HEK293 (cell line): ENCODE measurements at regions not wholly inside any gene's neighbourhood (a gene's known extent, or its start where the extent isn't known, plus 50 kb on each side); places are given as distances from the start of the nearest gene placed in this dataset.
A peak's percentile ranks its signal among the peaks of the same experiment; 100 is the strongest.

Experiments used
- ELK4 ChIP-seq: IDR thresholded peaks from 2 replicates; pipeline ENCODE4 v1.6.1; 2011; ENCODE audit warnings: mild to moderate bottlenecking, low read depth, low read length, borderline replicate concordance
- HOXA7 ChIP-seq: sonication (generic); formaldehyde crosslinking; IDR thresholded peaks from 2 replicates; pipeline ENCODE4 v1.8.1; 2022; ENCODE audit warnings: missing genetic modification reagents, borderline replicate concordance
- KLF8 ChIP-seq: fragments of 450-650 bp; formaldehyde crosslinking; IDR thresholded peaks from 2 replicates; pipeline ENCODE4 v1.5.1; 2016; ENCODE audit warnings: missing biosample characterization, missing genetic modification characterization
- MEIS1 ChIP-seq: sonication (generic); formaldehyde crosslinking; IDR thresholded peaks from 2 replicates; pipeline ENCODE4 v1.8.1; 2022; ENCODE audit warnings: missing genetic modification reagents, mild to moderate bottlenecking, borderline replicate concordance
- PRDM10 ChIP-seq: fragments of 450-650 bp; formaldehyde crosslinking; IDR thresholded peaks from 2 replicates; pipeline ENCODE4 v1.5.1; 2016; ENCODE audit warnings: missing biosample characterization, missing genetic modification characterization
- SCRT1 ChIP-seq: fragments of 450-650 bp; formaldehyde crosslinking; IDR thresholded peaks from 2 replicates; pipeline ENCODE4 v1.5.1; 2016; ENCODE audit warnings: missing biosample characterization, missing genetic modification characterization, borderline replicate concordance
- ZBTB17 ChIP-seq: fragments of 450-650 bp; formaldehyde crosslinking; IDR thresholded peaks from 2 replicates; pipeline ENCODE4 v1.5.1; 2016; ENCODE audit warnings: missing biosample characterization, missing genetic modification characterization
- ZBTB26 ChIP-seq: fragments of 450-650 bp; formaldehyde crosslinking; optimal IDR thresholded peaks from 2 replicates; pipeline ENCODE3; 2016; ENCODE audit warnings: missing biosample characterization, mild to moderate bottlenecking, missing genetic modification characterization
- ZBTB44 ChIP-seq: fragments of 450-650 bp; IDR thresholded peaks from 2 replicates; pipeline ENCODE4 v1.5.1; 2018; ENCODE audit warnings: missing biosample characterization, mild to moderate bottlenecking, missing genetic modification characterization
- ZBTB48 ChIP-seq: fragments of 450-650 bp; formaldehyde crosslinking; IDR thresholded peaks from 2 replicates; pipeline ENCODE4 v1.5.1; 2016; ENCODE audit warnings: missing biosample characterization, missing genetic modification characterization
- ZFP37 ChIP-seq: fragments of 450-650 bp; formaldehyde crosslinking; IDR thresholded peaks from 2 replicates; pipeline ENCODE4 v1.5.1; 2016; ENCODE audit warnings: missing biosample characterization, missing genetic modification characterization
- ZNF10 ChIP-seq: fragments of 450-650 bp; formaldehyde crosslinking; IDR thresholded peaks from 2 replicates; pipeline ENCODE4 v1.5.1; 2017; ENCODE audit warnings: missing biosample characterization, missing genetic modification characterization
- ZNF157 ChIP-seq: fragments of 450-650 bp; formaldehyde crosslinking; IDR thresholded peaks from 2 replicates; pipeline ENCODE4 v1.5.1; 2016; ENCODE audit warnings: missing biosample characterization, missing genetic modification characterization
- ZNF169 ChIP-seq: fragments of 450-650 bp; formaldehyde crosslinking; IDR thresholded peaks from 2 replicates; pipeline ENCODE4 v1.5.1; 2016; ENCODE audit warnings: missing biosample characterization, missing genetic modification characterization
- ZNF19 ChIP-seq: fragments of 450-650 bp; formaldehyde crosslinking; IDR thresholded peaks from 2 replicates; pipeline ENCODE4; 2016; ENCODE audit warnings: missing biosample characterization, missing genetic modification characterization, low read depth
- ZNF211 ChIP-seq: fragments of 450-650 bp; formaldehyde crosslinking; IDR thresholded peaks from 2 replicates; pipeline ENCODE4 v1.5.1; 2016; ENCODE audit warnings: low read depth, missing biosample characterization, missing genetic modification characterization
- ZNF266 ChIP-seq: fragments of 450-650 bp; formaldehyde crosslinking; IDR thresholded peaks from 2 replicates; pipeline ENCODE4 v1.5.1; 2016; ENCODE audit warnings: missing biosample characterization, missing genetic modification characterization, low read depth
- ZNF274 ChIP-seq, 2 experiments: fragments of 200-500 bp in 1 of 2; fragments of 450-650 bp in 1 of 2; sonication (Bioruptor generic) in 1 of 2; formaldehyde crosslinking in 1 of 2; IDR thresholded peaks; 2 replicates each; pipeline versions ENCODE4 v1.5.1 to v1.6.1; 2014 to 2016; ENCODE audit warnings: borderline replicate concordance in 1 of 2, inconsistent platforms in 1 of 2, low read length in 1 of 2, missing biosample characterization in 1 of 2, missing genetic modification characterization in 1 of 2
- ZNF311 ChIP-seq: fragments of 450-650 bp; formaldehyde crosslinking; IDR thresholded peaks from 2 replicates; pipeline ENCODE4 v1.5.1; 2017; ENCODE audit warnings: missing biosample characterization, missing genetic modification characterization, borderline replicate concordance
- ZNF335 ChIP-seq: fragments of 450-650 bp; formaldehyde crosslinking; conservative IDR thresholded peaks from 2 replicates; pipeline ENCODE4 v1.5.1; 2016; ENCODE audit warnings: missing biosample characterization, missing genetic modification characterization
- ZNF529 ChIP-seq: fragments of 450-650 bp; formaldehyde crosslinking; IDR thresholded peaks from 2 replicates; pipeline ENCODE4 v1.5.1; 2017; ENCODE audit warnings: missing genetic modification characterization, missing biosample characterization; ENCODE audit not compliant: insufficient replicate concordance
- ZNF544 ChIP-seq: fragments of 450-650 bp; formaldehyde crosslinking; IDR thresholded peaks from 2 replicates; pipeline ENCODE4 v1.5.0; 2017; ENCODE audit warnings: missing biosample characterization, missing genetic modification characterization
- ZNF555 ChIP-seq: fragments of 450-650 bp; formaldehyde crosslinking; conservative IDR thresholded peaks from 2 replicates; pipeline ENCODE4 v1.5.1; 2017; ENCODE audit warnings: missing biosample characterization, mild to moderate bottlenecking, missing genetic modification characterization, inconsistent platforms
- ZNF571 ChIP-seq: fragments of 450-650 bp; formaldehyde crosslinking; IDR thresholded peaks from 2 replicates; pipeline ENCODE4 v1.5.0; 2017; ENCODE audit warnings: missing biosample characterization, missing genetic modification characterization
- ZNF621 ChIP-seq: fragments of 450-650 bp; formaldehyde crosslinking; IDR thresholded peaks from 2 replicates; pipeline ENCODE4 v1.5.1; 2017; ENCODE audit warnings: missing biosample characterization, missing genetic modification characterization
- ZNF645 ChIP-seq: fragments of 450-650 bp; formaldehyde crosslinking; IDR thresholded peaks from 2 replicates; pipeline ENCODE4; 2016; ENCODE audit warnings: missing biosample characterization, missing genetic modification characterization
- ZNF768 ChIP-seq: fragments of 450-650 bp; formaldehyde crosslinking; IDR thresholded peaks from 2 replicates; pipeline ENCODE4 v1.5.1; 2018; ENCODE audit warnings: missing biosample characterization, mild to moderate bottlenecking, missing genetic modification characterization
- ZNF776 ChIP-seq: fragments of 450-650 bp; formaldehyde crosslinking; IDR thresholded peaks from 2 replicates; pipeline ENCODE4 v1.5.0; 2017; ENCODE audit warnings: missing biosample characterization, missing genetic modification characterization, borderline replicate concordance
- ZNF777 ChIP-seq: fragments of 450-650 bp; formaldehyde crosslinking; IDR thresholded peaks from 2 replicates; pipeline ENCODE4 v1.5.1; 2017; ENCODE audit warnings: missing biosample characterization, missing genetic modification characterization, borderline replicate concordance
- ZNF791 ChIP-seq: fragments of 450-650 bp; formaldehyde crosslinking; IDR thresholded peaks from 2 replicates; pipeline ENCODE4 v1.5.1; 2016; ENCODE audit warnings: missing biosample characterization, missing genetic modification characterization

GRCh38 chr19:34057155-34057554 is 115.1 kb upstream of the LSM14A start (continued):
- TF ChIP-seq ZNF266 (tag by site-specific recombination) (peak; percentile 18; the same call in 1 of the 2 replicates), ZBTB26 (tag by site-specific recombination) (no peak), ELK4 (no peak), ZNF645 (tag by site-specific recombination) (peak; percentile 64), ZNF169 (tag by site-specific recombination) (peak; percentile 56; the same call in 1 of the 2 replicates), SCRT1 (tag by site-specific recombination) (no peak), ZNF10 (tag by site-specific recombination) (no peak), ZNF157 (tag by site-specific recombination) (0 out of 2 replicates have a peak, but pooled peaks have one; percentile 18), PRDM10 (tag by site-specific recombination) (no peak), ZBTB48 (0 out of 2 replicates have a peak, but pooled peaks have one; percentile 48), ZBTB44 (tag by site-specific recombination) (no peak), ZNF529 (no peak), ZNF274 (IDR thresholded peaks at IDR 0.05; ENCODE audit: low read length) (no peak), ZNF274 (tag by site-specific recombination; IDR thresholded peaks at IDR 0.05; ENCODE audit: borderline replicate concordance) (peak; percentile 54; the same call in 1 of the 2 replicates), ZNF211 (tag by site-specific recombination) (peak; percentile 67; the same call in 1 of the 2 replicates), HOXA7 (CRISPR knock-in tag) (no peak), ZNF768 (tag by site-specific recombination) (no peak), ZFP37 (no peak), ZNF776 (tag by site-specific recombination) (peak; percentile 91), ZNF555 (tag by site-specific recombination) (no peak), ZNF335 (no peak), MEIS1 (CRISPR knock-in tag) (no peak), ZNF621 (tag by site-specific recombination) (peak; percentile 58; the same call in 1 of the 2 replicates), ZNF311 (tag by site-specific recombination) (peak; percentile 95; the same call in 1 of the 2 replicates), ZNF544 (tag by site-specific recombination) (no peak), ZBTB17 (peak; percentile 100), KLF8 (tag by site-specific recombination) (no peak), ZNF777 (peak; percentile 71; the same call in 1 of the 2 replicates), ZNF571 (tag by site-specific recombination) (peak; percentile 94), ZNF791 (tag by site-specific recombination) (peak; percentile 49; the same call in 1 of the 2 replicates), ZNF19 (0 out of 2 replicates have a peak, but pooled peaks have one; percentile 8)
